Epidermal melanocyte (primary cell): ENCODE measurements at regions not wholly inside any gene's neighbourhood (a gene's known extent, or its start where the extent isn't known, plus 50 kb on each side); places are given as distances from the start of the nearest gene placed in this dataset.

Experiments used
- DNase-seq: peaks from one replicate; pipeline ENCODE4 v3.0.0; 2011; ENCODE audit warnings: low spot score; ENCODE audit not compliant: insufficient read length

- no peak for DNase-seq
Measured at GRCh38 chr5:171578829-171579491, 159.5 kb downstream of the FGF18 start.

- no peak for DNase-seq
Measured at GRCh38 chr5:171579976-171580411, 160.5 kb downstream of the FGF18 start.

GRCh38 chr5:171580502-171581265 is 161.2 kb downstream of the FGF18 start:
- no peak for DNase-seq

GRCh38 chr5:171581781-171582180 is 162.3 kb downstream of the FGF18 start:
- DNase-seq, result no peak

GRCh38 chr5:171582849-171583248 is 163.4 kb downstream of the FGF18 start:
- DNase-seq, result no peak

GRCh38 chr5:171585981-171586380 is 166.5 kb downstream of the FGF18 start:
- DNase-seq, result no peak

- DNase-seq, result no peak
Measured at GRCh38 chr5:171586436-171586835, 167.0 kb downstream of the FGF18 start.

GRCh38 chr5:171588046-171588445 is 168.6 kb downstream of the FGF18 start:
- DNase-seq, result no peak

GRCh38 chr5:171588790-171589189 is 169.3 kb downstream of the FGF18 start:
- no peak for DNase-seq

GRCh38 chr5:171589461-171589860 is 170.0 kb downstream of the FGF18 start:
- no peak for DNase-seq

- DNase-seq, result no peak
Measured at GRCh38 chr5:171592076-171592475, 172.6 kb downstream of the FGF18 start.

GRCh38 chr5:171592736-171593135 is 173.3 kb downstream of the FGF18 start:
- DNase-seq, result no peak

- DNase-seq, result no peak
Measured at GRCh38 chr5:171593401-171593800, 174.0 kb downstream of the FGF18 start.

- no peak for DNase-seq
Measured at GRCh38 chr5:171593976-171594375, 174.5 kb downstream of the FGF18 start.

- DNase-seq, result no peak
Measured at GRCh38 chr5:171595401-171595800, 176.0 kb downstream of the FGF18 start.

- DNase-seq, result no peak
Measured at GRCh38 chr5:171595801-171596231, 176.4 kb downstream of the FGF18 start.

GRCh38 chr5:171596391-171596878 is 177.0 kb downstream of the FGF18 start:
- no peak for DNase-seq

GRCh38 chr5:171597946-171598640 is 178.6 kb downstream of the FGF18 start:
- no peak for DNase-seq

GRCh38 chr5:171598641-171599152 is 179.2 kb downstream of the FGF18 start:
- no peak for DNase-seq

GRCh38 chr5:171599411-171599810 is 180.0 kb downstream of the FGF18 start:
- no peak for DNase-seq

GRCh38 chr5:171599957-171600612 is 180.6 kb downstream of the FGF18 start:
- DNase-seq, result no peak
